ENCODE measurements at regions not wholly inside any gene's neighbourhood (a gene's known extent, or its start where the extent isn't known, plus 50 kb on each side); places are given as distances from the start of the nearest gene placed in this dataset.

DNA sequence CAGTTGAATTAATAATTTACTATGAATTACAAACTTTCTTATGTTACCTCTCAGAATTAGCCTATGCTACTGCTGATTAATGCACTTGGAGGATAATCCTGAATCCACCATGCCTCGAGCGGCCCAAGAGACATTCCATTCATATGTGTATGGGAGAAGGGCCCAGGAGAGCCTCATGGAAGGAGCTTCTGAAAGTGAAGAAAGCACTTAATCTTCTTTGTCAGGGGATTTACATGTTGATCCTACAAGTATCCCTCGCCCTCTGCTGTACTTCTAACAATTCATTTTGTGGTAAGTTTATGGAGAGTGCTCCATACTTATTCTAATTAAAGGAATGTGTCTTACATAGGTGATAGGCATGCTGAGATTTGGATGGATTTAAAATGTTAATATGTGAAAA is 1189.1 kb upstream of the NXPH2 start:
- TF ChIP-seq, protein P1, sequence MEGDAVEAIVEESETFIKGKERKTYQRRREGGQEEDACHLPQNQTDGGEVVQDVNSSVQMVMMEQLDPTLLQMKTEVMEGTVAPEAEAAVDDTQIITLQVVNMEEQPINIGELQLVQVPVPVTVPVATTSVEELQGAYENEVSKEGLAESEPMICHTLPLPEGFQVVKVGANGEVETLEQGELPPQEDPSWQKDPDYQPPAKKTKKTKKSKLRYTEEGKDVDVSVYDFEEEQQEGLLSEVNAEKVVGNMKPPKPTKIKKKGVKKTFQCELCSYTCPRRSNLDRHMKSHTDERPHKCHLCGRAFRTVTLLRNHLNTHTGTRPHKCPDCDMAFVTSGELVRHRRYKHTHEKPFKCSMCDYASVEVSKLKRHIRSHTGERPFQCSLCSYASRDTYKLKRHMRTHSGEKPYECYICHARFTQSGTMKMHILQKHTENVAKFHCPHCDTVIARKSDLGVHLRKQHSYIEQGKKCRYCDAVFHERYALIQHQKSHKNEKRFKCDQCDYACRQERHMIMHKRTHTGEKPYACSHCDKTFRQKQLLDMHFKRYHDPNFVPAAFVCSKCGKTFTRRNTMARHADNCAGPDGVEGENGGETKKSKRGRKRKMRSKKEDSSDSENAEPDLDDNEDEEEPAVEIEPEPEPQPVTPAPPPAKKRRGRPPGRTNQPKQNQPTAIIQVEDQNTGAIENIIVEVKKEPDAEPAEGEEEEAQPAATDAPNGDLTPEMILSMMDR (IDR thresholded peaks at IDR 0.05): no peak
- TF ChIP-seq POLR2A (IDR thresholded peaks at IDR 0.05): no peak
- no peak for TF ChIP-seq POLR2AphosphoS5 (IDR thresholded peaks at IDR 0.05; ENCODE audit: insufficient read depth in 1 of 2, low read depth in 1 of 2)

All from vagina (tissue), 2 donors.